Loucy (cell line): ENCODE measurements at regions not wholly inside any gene's neighbourhood (a gene's known extent, or its start where the extent isn't known, plus 50 kb on each side); places are given as distances from the start of the nearest gene placed in this dataset.

Experiments
- H2AFZ ChIP-seq: fragments of 200-600 bp; sonication (generic); 2 replicates; pipeline ENCODE4 v1.6.0; 2016; ENCODE audit warnings: antibody characterized with exemption, mild to moderate bottlenecking, low read length, moderate library complexity
- H3F3A ChIP-seq: fragments of 200-600 bp; 2 replicates; pipeline ENCODE4 v1.6.0; 2016; ENCODE audit warnings: antibody characterized with exemption, low read depth, mild to moderate bottlenecking
- H3K27me3 ChIP-seq: fragments of 200-600 bp; sonication (generic); 2 replicates; pipeline ENCODE4 v1.6.1; 2014; ENCODE audit warnings: low read length, mild to moderate bottlenecking; ENCODE audit not compliant: insufficient read depth, poor library complexity, severe bottlenecking
- H3K36me3 ChIP-seq: fragments of 200-600 bp; sonication (generic); 2 replicates; pipeline ENCODE4 v1.6.1; 2016; ENCODE audit warnings: low read length; ENCODE audit not compliant: insufficient read depth
- H3K4me1 ChIP-seq: fragments of 200-600 bp; sonication (generic); 2 replicates; pipeline ENCODE4 v1.5.1; 2014; ENCODE audit warnings: low read length, mild to moderate bottlenecking; ENCODE audit not compliant: insufficient read depth, poor library complexity, severe bottlenecking
- H3K4me2 ChIP-seq: fragments of 200-600 bp; sonication (generic); 2 replicates; pipeline ENCODE4 v1.6.0; 2014; ENCODE audit warnings: antibody characterized with exemption, low read length, low read depth, mild to moderate bottlenecking; ENCODE audit not compliant: poor library complexity, severe bottlenecking
- H3K4me3 ChIP-seq: fragments of 200-600 bp; sonication (generic); 2 replicates; pipeline ENCODE4 v1.5.1; 2014; ENCODE audit warnings: low read length, mild to moderate bottlenecking, mixed read lengths; ENCODE audit not compliant: poor library complexity, severe bottlenecking
- H3K79me2 ChIP-seq: fragments of 200-600 bp; sonication (generic); 2 replicates; pipeline ENCODE4 v1.6.1; 2014; ENCODE audit warnings: low read length; ENCODE audit not compliant: insufficient read depth
- H3K9ac ChIP-seq: fragments of 200-600 bp; sonication (generic); 2 replicates; pipeline ENCODE4 v1.6.0; 2014; ENCODE audit warnings: mild to moderate bottlenecking, low read depth, low read length, moderate library complexity; ENCODE audit not compliant: poor library complexity, severe bottlenecking
- H3K9me2 ChIP-seq: fragments of 200-600 bp; sonication (generic); replicated peaks from 2 replicates; pipeline ENCODE4 v1.6.1; 2016; ENCODE audit warnings: low read depth, low read length, mixed read lengths
- H3K9me3 ChIP-seq: fragments of 200-600 bp; sonication (generic); 2 replicates; pipeline ENCODE4 v1.6.1; 2014; ENCODE audit warnings: mild to moderate bottlenecking, antibody characterized with exemption, low read length, low read depth; ENCODE audit not compliant: insufficient read depth
- H4K20me1 ChIP-seq: fragments of 200-600 bp; sonication (generic); 2 replicates; pipeline ENCODE4 v1.6.0; 2014; ENCODE audit warnings: antibody characterized with exemption, low read length, mild to moderate bottlenecking; ENCODE audit not compliant: insufficient read depth, poor library complexity, severe bottlenecking
- CTCF ChIP-seq: fragments of 200-600 bp; sonication (generic); conservative IDR thresholded peaks from 2 replicates; pipeline ENCODE4 v1.5.1; 2014; ENCODE audit warnings: mild to moderate bottlenecking, antibody characterized with exemption, low read length
- EZH2phosphoT487 ChIP-seq: fragments of 200-600 bp; IDR thresholded peaks from 2 replicates; pipeline ENCODE4 v1.6.1; 2018; ENCODE audit warnings: antibody characterized with exemption, mild to moderate bottlenecking, moderate library complexity, borderline replicate concordance

- no peak overlapping the region for H3K4me2 ChIP-seq
- H2AFZ ChIP-seq, result no peak overlapping the region
- H3K4me1 ChIP-seq, result no peaks in the 10 kb centered on the region
- no peak overlapping the region for H3K4me3 ChIP-seq
- H3K36me3 ChIP-seq, result no peaks in the 10 kb centered on the region
- no peak overlapping the region for H3K9ac ChIP-seq
- no peaks in the 10 kb centered on the region for H3K27me3 ChIP-seq
- no peaks in the 10 kb centered on the region for H3K79me2 ChIP-seq
- H4K20me1 ChIP-seq, result no peaks in the 10 kb centered on the region
- TF ChIP-seq EZH2phosphoT487, result no peak
- TF ChIP-seq CTCF, result no peak
- H3K9me2 ChIP-seq, result no peaks in the 10 kb centered on the region
- no peaks in the 10 kb centered on the region for H3K9me3 ChIP-seq
- H3F3A ChIP-seq, result no peaks in the 10 kb centered on the region
Observed at GRCh38 chr14:43105305-43105704, 1401.8 kb downstream of the FSCB start.

- no peak overlapping the region for H3K9ac ChIP-seq
- no peaks in the 10 kb centered on the region for H3K9me3 ChIP-seq
- no peak overlapping the region for H3K4me3 ChIP-seq
- no peak overlapping the region for H2AFZ ChIP-seq
- H3K4me1 ChIP-seq, result no peaks in the 10 kb centered on the region
- H3K27me3 ChIP-seq, result no peaks in the 10 kb centered on the region
- no peaks in the 10 kb centered on the region for H3K36me3 ChIP-seq
- TF ChIP-seq CTCF, result no peak
- TF ChIP-seq EZH2phosphoT487, result no peak
- H3K9me2 ChIP-seq, result no peaks in the 10 kb centered on the region
- H3K79me2 ChIP-seq, result no peaks in the 10 kb centered on the region
- H3K4me2 ChIP-seq, result no peak overlapping the region
- H4K20me1 ChIP-seq, result no peaks in the 10 kb centered on the region
- no peaks in the 10 kb centered on the region for H3F3A ChIP-seq
Observed at GRCh38 chr14:43090380-43090779, 1416.7 kb downstream of the FSCB start.

DNA sequence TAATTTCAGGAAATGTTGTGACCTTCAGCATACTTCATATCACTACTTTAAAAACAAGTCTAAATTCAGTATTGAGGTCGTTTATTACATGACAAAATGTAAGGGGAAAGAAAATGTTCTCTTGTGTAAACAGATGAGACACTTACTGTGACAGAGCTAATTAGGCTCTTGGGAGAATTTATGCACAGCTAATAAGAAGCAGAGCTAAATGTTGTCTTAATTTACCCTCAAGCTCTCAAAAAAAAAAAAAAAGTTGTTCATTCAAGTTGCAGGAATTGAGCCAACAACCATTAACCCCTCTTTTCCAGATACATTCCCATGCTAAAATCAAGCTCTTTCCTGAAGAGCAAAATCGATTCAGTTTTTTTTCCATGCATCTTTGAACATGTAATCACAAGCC, 1419.4 kb downstream of the FSCB start:
- Histone ChIP-seq H3K4me1 (no peaks in the 10 kb centered on the region), H3K27me3 (no peaks in the 10 kb centered on the region), H3F3A (no peaks in the 10 kb centered on the region), H2AFZ (no peak overlapping the region), H3K4me3 (no peak overlapping the region), H3K4me2 (no peak overlapping the region), H3K9ac (no peak overlapping the region), H4K20me1 (no peaks in the 10 kb centered on the region), H3K9me3 (peaks cover 9% of the 10 kb centered on the region; the same call in 1 of the 2 replicates), H3K9me2 (no peaks in the 10 kb centered on the region), H3K36me3 (no peaks in the 10 kb centered on the region), H3K79me2 (no peaks in the 10 kb centered on the region)
- TF ChIP-seq EZH2phosphoT487, result no peak
- TF ChIP-seq CTCF, result no peak
